ENCODE measurements at regions not wholly inside any gene's neighbourhood (a gene's known extent, or its start where the extent isn't known, plus 50 kb on each side); places are given as distances from the start of the nearest gene placed in this dataset.

DNA sequence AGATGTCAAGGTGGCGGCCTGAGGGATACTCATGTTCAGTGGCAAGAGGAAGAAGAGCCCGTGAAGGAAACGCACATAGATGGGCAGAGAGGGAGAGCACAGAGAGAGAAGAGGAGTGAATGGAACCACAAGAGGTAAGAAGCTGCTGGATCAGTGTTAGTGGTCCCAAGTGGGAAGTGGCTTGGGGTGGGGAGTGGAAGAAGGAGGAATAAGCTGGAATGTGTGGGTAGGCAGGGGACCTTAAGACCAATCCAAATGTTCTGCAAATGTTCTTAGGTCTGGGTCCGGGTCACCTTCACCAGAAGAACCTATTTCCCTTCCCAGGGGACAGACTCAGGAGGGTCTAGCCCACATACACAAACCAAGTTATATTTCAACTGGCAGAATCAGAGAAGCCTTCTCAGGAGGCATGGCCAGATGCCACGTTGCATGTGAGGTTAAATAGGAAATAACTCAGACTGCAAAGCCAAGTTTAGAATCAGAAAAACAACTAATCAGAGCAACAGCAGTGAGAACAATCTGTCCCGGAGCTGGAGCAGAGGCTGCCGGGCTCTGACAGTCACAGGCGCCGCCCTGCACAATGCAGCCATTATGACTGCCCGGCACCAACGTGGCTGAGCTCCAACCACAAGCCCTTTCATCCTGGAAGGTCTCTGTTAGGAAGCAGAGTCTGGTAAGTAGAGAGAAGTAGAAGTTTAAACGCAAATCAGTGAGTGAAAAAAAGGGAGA lies 78.6 kb upstream of the ARMC3 start:
- TF ChIP-seq, protein P1, sequence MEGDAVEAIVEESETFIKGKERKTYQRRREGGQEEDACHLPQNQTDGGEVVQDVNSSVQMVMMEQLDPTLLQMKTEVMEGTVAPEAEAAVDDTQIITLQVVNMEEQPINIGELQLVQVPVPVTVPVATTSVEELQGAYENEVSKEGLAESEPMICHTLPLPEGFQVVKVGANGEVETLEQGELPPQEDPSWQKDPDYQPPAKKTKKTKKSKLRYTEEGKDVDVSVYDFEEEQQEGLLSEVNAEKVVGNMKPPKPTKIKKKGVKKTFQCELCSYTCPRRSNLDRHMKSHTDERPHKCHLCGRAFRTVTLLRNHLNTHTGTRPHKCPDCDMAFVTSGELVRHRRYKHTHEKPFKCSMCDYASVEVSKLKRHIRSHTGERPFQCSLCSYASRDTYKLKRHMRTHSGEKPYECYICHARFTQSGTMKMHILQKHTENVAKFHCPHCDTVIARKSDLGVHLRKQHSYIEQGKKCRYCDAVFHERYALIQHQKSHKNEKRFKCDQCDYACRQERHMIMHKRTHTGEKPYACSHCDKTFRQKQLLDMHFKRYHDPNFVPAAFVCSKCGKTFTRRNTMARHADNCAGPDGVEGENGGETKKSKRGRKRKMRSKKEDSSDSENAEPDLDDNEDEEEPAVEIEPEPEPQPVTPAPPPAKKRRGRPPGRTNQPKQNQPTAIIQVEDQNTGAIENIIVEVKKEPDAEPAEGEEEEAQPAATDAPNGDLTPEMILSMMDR (IDR thresholded peaks at IDR 0.05), result no peak
- no peak for TF ChIP-seq POLR2A (IDR thresholded peaks at IDR 0.05)
